K562 (cell line): ENCODE measurements at regions not wholly inside any gene's neighbourhood (a gene's known extent, or its start where the extent isn't known, plus 50 kb on each side); places are given as distances from the start of the nearest gene placed in this dataset.

Experiments
- CTBP1 ChIP-seq: fragments of 450-650 bp; IDR thresholded peaks from 2 replicates; pipeline ENCODE4 v1.6.1; 2016; ENCODE audit warnings: borderline replicate concordance
- FOXM1 ChIP-seq, 2 experiments: fragments of 450-650 bp in 1 of 2; sonication (generic) in 1 of 2; formaldehyde crosslinking in 1 of 2; IDR thresholded peaks; 2 replicates each; pipeline versions ENCODE4 v1.6.1 to v1.9.0; 2017 to 2022; ENCODE audit warnings: low read depth in 2 of 2, mild to moderate bottlenecking in 2 of 2, missing genetic modification reagents in 1 of 2, moderate library complexity in 1 of 2
- NRF1 ChIP-seq, 2 experiments: fragments of 450-650 bp; IDR thresholded peaks in 1 of 2; conservative IDR thresholded peaks in 1 of 2; 2 replicates each; pipeline ENCODE4 v1.6.1; 2014; ENCODE audit warnings: mild to moderate bottlenecking in 2 of 2
- PPARD ChIP-seq: fragments of 250-450 bp; sonication (Bioruptor Pico); IDR thresholded peaks from 2 replicates; pipeline ENCODE4 v1.8.0; 2022; ENCODE audit warnings: inconsistent platforms, mild to moderate bottlenecking, moderate library complexity
- RAD51 ChIP-seq: fragments of 450-650 bp; IDR thresholded peaks from 2 replicates; pipeline ENCODE4 v1.7.1; 2016; ENCODE audit warnings: low read depth, mild to moderate bottlenecking, borderline replicate concordance
- YBX1 ChIP-seq: fragments of 450-650 bp; IDR thresholded peaks from 2 replicates; pipeline ENCODE4 v1.7.1; 2016; ENCODE audit warnings: mild to moderate bottlenecking
- TF ChIP-seq, protein P1 (sequence below), 2 experiments: fragments of 150-350 bp in 1 of 2; IDR thresholded peaks; 2 replicates each; pipeline ENCODE4 v1.6.1; 2012 to 2016; ENCODE audit warnings: low read depth in 2 of 2, low read length in 2 of 2, mild to moderate bottlenecking in 1 of 2, moderate library complexity in 1 of 2
- TF ChIP-seq, protein P2 (sequence below): sonication (generic); formaldehyde crosslinking; IDR thresholded peaks from 2 replicates; pipeline ENCODE4 v1.4.0; 2020; ENCODE audit warnings: mild to moderate bottlenecking, missing genetic modification reagents
- TF ChIP-seq, protein P3 (sequence below): sonication (generic); formaldehyde crosslinking; IDR thresholded peaks from 2 replicates; pipeline ENCODE4 v1.8.0; 2022; ENCODE audit warnings: missing genetic modification reagents, mild to moderate bottlenecking, moderate library complexity, borderline replicate concordance
- TF ChIP-seq, protein P4 (sequence below): sonication (generic); formaldehyde crosslinking; IDR thresholded peaks from 2 replicates; pipeline ENCODE4 v1.8.0; 2023; ENCODE audit warnings: mild to moderate bottlenecking, missing genetic modification reagents
- TF ChIP-seq, protein P5 (sequence below): fragments of 250-450 bp; sonication (Bioruptor Pico); IDR thresholded peaks from 2 replicates; pipeline ENCODE4 v1.8.0; 2022; ENCODE audit warnings: inconsistent platforms

DNA sequence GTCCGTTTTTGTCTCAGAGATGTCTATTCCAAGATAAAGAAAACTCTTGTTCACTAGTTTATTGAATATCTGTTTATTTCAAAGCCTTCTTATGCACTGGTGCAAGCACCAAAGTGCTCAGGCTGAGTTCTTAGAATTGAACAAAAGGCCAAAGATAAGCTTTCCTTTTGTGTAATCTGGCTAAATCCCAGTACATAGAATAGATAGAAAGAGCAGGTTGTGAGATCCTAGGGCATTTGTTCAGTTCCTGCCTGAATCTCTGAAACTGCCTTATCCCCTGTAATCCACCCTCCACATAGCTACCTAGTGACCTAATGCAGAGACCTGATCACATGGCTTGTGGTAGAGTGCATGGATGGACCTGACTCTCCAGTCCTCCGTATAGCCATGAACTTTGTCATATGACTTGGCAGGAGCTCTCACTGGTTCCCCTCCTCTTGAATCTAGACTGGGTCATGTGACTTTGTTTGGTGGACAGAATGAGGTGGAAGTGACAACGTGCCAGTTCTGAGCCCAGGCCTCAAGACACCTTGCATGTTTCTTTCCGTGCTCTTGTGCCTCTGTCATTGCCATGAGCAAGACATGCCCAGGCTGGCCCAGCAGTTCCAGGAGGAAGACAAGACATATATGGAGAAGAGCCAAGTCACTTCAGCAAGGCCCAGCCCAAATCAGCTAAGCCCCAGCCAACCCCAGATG, 139.3 kb upstream of the SHB start (continued):
- TF ChIP-seq PPARD (CRISPR knock-in tag): no peak
- no peak for TF ChIP-seq FOXM1 (IDR thresholded peaks at IDR 0.05; ENCODE audit: low read depth)
- no peak for TF ChIP-seq FOXM1 (CRISPR knock-in tag; IDR thresholded peaks at IDR 0.05; ENCODE audit: low read depth)
- no peak for TF ChIP-seq YBX1
- TF ChIP-seq, protein P1, sequence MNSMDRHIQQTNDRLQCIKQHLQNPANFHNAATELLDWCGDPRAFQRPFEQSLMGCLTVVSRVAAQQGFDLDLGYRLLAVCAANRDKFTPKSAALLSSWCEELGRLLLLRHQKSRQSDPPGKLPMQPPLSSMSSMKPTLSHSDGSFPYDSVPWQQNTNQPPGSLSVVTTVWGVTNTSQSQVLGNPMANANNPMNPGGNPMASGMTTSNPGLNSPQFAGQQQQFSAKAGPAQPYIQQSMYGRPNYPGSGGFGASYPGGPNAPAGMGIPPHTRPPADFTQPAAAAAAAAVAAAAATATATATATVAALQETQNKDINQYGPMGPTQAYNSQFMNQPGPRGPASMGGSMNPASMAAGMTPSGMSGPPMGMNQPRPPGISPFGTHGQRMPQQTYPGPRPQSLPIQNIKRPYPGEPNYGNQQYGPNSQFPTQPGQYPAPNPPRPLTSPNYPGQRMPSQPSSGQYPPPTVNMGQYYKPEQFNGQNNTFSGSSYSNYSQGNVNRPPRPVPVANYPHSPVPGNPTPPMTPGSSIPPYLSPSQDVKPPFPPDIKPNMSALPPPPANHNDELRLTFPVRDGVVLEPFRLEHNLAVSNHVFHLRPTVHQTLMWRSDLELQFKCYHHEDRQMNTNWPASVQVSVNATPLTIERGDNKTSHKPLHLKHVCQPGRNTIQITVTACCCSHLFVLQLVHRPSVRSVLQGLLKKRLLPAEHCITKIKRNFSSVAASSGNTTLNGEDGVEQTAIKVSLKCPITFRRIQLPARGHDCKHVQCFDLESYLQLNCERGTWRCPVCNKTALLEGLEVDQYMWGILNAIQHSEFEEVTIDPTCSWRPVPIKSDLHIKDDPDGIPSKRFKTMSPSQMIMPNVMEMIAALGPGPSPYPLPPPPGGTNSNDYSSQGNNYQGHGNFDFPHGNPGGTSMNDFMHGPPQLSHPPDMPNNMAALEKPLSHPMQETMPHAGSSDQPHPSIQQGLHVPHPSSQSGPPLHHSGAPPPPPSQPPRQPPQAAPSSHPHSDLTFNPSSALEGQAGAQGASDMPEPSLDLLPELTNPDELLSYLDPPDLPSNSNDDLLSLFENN (IDR thresholded peaks at IDR 0.05; ENCODE audit: low read depth in 2 of 2, low read length in 2 of 2): no peak
- peak; percentile 14; the same call in 1 of the 2 replicates for TF ChIP-seq CTBP1
- TF ChIP-seq, protein P2, sequence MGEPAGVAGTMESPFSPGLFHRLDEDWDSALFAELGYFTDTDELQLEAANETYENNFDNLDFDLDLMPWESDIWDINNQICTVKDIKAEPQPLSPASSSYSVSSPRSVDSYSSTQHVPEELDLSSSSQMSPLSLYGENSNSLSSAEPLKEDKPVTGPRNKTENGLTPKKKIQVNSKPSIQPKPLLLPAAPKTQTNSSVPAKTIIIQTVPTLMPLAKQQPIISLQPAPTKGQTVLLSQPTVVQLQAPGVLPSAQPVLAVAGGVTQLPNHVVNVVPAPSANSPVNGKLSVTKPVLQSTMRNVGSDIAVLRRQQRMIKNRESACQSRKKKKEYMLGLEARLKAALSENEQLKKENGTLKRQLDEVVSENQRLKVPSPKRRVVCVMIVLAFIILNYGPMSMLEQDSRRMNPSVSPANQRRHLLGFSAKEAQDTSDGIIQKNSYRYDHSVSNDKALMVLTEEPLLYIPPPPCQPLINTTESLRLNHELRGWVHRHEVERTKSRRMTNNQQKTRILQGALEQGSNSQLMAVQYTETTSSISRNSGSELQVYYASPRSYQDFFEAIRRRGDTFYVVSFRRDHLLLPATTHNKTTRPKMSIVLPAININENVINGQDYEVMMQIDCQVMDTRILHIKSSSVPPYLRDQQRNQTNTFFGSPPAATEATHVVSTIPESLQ (CRISPR knock-in tag): no peak
- TF ChIP-seq, protein P3, sequence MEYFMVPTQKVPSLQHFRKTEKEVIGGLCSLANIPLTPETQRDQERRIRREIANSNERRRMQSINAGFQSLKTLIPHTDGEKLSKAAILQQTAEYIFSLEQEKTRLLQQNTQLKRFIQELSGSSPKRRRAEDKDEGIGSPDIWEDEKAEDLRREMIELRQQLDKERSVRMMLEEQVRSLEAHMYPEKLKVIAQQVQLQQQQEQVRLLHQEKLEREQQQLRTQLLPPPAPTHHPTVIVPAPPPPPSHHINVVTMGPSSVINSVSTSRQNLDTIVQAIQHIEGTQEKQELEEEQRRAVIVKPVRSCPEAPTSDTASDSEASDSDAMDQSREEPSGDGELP (CRISPR knock-in tag): no peak
- TF ChIP-seq, protein P4, sequence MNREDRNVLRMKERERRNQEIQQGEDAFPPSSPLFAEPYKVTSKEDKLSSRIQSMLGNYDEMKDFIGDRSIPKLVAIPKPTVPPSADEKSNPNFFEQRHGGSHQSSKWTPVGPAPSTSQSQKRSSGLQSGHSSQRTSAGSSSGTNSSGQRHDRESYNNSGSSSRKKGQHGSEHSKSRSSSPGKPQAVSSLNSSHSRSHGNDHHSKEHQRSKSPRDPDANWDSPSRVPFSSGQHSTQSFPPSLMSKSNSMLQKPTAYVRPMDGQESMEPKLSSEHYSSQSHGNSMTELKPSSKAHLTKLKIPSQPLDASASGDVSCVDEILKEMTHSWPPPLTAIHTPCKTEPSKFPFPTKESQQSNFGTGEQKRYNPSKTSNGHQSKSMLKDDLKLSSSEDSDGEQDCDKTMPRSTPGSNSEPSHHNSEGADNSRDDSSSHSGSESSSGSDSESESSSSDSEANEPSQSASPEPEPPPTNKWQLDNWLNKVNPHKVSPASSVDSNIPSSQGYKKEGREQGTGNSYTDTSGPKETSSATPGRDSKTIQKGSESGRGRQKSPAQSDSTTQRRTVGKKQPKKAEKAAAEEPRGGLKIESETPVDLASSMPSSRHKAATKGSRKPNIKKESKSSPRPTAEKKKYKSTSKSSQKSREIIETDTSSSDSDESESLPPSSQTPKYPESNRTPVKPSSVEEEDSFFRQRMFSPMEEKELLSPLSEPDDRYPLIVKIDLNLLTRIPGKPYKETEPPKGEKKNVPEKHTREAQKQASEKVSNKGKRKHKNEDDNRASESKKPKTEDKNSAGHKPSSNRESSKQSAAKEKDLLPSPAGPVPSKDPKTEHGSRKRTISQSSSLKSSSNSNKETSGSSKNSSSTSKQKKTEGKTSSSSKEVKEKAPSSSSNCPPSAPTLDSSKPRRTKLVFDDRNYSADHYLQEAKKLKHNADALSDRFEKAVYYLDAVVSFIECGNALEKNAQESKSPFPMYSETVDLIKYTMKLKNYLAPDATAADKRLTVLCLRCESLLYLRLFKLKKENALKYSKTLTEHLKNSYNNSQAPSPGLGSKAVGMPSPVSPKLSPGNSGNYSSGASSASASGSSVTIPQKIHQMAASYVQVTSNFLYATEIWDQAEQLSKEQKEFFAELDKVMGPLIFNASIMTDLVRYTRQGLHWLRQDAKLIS (CRISPR knock-in tag): no peak
- TF ChIP-seq NRF1 (conservative IDR thresholded peaks at IDR 0.05 in 1 of 2, IDR thresholded peaks at IDR 0.05 in 1 of 2): 0 out of 4 replicates have a peak, but pooled peaks have one; percentile 13 to 15
- TF ChIP-seq RAD51: peak; percentile 72
- TF ChIP-seq, protein P5, sequence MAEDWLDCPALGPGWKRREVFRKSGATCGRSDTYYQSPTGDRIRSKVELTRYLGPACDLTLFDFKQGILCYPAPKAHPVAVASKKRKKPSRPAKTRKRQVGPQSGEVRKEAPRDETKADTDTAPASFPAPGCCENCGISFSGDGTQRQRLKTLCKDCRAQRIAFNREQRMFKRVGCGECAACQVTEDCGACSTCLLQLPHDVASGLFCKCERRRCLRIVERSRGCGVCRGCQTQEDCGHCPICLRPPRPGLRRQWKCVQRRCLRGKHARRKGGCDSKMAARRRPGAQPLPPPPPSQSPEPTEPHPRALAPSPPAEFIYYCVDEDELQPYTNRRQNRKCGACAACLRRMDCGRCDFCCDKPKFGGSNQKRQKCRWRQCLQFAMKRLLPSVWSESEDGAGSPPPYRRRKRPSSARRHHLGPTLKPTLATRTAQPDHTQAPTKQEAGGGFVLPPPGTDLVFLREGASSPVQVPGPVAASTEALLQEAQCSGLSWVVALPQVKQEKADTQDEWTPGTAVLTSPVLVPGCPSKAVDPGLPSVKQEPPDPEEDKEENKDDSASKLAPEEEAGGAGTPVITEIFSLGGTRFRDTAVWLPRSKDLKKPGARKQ: no peak
